GM12873 (cell line): ENCODE measurements at regions not wholly inside any gene's neighbourhood (a gene's known extent, or its start where the extent isn't known, plus 50 kb on each side); places are given as distances from the start of the nearest gene placed in this dataset.

Source experiments
- TF ChIP-seq, protein P1 (sequence below): IDR thresholded peaks from 2 replicates; pipeline ENCODE4 v1.5.1; 2012; ENCODE audit warnings: low read depth, mild to moderate bottlenecking, moderate library complexity, low read length, control low read depth; ENCODE audit not compliant: insufficient read depth; ENCODE audit errors: missing control alignments

DNA sequence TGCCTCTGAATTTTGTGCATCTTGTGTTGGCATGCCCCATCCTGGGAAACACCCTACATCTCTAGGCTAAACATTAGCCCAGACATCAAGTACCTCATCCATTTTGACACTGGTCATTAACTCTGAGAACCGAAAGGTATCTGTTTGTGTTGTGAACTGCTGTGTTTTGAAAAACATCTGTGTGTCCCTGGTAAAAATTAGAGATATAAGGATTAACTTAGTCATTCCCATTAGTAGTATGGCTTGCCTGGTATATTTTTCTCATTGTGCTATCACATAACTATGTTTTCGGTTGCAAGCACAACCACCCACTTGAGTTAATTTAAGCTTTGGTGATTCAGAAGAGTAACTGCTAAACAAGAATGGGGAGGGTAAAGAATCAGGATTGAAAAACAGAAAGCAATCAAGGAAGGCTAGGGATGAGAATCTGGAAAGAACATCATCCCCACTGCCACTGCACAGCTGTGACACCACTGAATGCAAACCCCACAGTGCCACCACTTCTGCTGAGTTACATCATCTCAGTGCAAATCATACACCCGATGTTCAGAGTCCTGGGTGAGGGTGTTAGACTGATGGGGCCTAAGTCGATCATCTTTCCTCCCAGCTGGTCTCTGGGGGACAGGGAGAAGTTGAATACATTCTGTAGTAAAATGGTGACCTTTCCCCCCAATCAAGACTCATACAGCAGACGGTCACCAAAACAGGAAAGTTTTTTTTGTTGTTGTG, 234.0 kb downstream of the EPHA4 start:
- TF ChIP-seq, protein P1, sequence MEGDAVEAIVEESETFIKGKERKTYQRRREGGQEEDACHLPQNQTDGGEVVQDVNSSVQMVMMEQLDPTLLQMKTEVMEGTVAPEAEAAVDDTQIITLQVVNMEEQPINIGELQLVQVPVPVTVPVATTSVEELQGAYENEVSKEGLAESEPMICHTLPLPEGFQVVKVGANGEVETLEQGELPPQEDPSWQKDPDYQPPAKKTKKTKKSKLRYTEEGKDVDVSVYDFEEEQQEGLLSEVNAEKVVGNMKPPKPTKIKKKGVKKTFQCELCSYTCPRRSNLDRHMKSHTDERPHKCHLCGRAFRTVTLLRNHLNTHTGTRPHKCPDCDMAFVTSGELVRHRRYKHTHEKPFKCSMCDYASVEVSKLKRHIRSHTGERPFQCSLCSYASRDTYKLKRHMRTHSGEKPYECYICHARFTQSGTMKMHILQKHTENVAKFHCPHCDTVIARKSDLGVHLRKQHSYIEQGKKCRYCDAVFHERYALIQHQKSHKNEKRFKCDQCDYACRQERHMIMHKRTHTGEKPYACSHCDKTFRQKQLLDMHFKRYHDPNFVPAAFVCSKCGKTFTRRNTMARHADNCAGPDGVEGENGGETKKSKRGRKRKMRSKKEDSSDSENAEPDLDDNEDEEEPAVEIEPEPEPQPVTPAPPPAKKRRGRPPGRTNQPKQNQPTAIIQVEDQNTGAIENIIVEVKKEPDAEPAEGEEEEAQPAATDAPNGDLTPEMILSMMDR = no peak

DNA sequence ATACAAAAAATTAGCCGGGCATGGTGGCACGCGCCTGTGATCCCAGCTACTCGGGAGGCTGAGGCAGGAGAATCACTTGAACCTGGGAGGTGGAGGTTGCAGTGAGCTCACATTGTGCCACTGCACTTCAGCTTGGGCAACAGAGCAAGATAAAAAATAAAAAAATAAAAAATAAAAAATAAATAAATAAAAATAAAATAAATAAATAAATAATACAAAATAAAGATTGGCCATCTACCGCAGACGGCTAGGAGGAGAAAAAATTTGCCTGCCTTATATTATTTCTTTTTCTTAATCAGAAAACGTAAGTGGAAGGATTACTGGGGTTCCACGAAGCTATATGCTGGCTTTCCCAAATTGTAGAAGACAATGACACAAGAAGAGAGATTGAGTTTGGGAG, 229.7 kb downstream of the EPHA4 start:
- TF ChIP-seq, protein P1 = no peak

DNA sequence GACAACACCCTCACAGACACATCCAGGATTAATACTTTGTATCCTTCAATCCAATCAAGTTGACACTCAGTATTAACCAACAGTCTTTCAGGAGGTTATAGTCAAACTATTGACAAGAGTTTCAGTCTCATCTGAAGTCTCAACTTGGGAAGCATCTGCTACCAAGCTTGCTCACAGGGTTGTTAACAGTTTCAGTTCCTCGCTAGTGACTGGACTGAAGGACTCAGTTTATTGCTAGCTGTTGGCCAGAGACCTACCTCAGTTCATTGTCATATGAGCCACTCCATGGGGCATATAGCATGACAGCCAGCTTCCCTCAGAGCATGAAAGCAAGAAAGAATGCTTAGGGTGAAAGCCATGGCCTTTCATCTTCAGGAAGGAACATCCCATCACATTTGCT, 228.6 kb downstream of the EPHA4 start:
- TF ChIP-seq, protein P1 = no peak

DNA sequence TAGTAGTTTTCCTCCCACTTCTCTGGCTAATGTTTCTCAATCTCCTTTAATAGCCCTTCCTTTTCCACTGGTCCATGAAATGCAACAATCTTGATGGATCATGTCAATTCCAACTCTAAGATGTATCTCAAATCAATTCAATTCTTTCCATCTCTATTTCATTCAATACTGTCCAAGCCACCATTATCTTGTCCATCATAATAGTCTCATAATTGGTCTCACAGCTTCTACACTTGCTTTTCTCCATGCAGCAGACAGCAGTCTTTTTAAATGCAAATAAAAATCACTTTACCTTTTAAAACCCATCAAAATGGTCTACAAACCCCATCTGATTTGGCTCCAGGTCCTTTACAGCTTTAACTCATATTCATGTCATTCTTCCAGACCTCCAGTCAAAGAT, 226.6 kb downstream of the EPHA4 start:
- TF ChIP-seq, protein P1 = no peak

DNA sequence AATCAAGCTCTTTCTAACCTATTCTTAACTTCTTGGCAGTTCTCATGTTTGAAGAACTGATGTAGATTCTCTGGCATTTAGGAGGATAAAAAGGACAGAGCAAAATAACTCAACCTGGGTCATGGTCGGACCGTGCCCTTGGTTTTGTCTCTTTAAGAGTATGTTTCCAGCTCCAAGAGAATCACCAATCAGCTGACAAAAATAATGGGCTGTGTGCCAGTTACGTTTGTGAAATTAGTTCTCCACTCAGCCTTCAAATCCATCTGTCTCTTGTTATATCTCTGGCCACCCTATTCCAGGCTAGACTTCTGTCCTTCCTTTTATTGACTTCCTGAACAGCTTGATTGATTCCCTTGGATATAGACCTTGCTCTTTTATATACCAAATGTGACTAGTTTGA, 225.7 kb downstream of the EPHA4 start:
- TF ChIP-seq, protein P1 = no peak

DNA sequence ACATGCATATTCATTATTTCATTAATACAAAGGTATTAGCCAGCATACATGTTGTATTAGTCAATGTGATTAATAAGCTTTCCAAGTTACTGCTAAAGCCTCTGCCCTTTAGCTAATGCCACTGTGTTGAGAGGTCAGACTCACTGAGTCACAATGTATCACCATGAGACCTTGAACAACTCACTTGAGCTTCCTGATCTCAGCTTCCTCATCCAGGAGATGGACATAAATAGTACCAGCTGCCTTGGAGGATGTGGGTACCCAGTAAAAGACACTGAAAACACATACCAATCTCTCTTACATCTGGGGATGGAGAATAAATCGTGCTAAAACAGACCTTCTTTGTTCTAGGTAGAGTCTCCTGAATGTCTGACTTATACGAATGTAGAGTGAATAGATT, 224.6 kb downstream of the EPHA4 start:
- TF ChIP-seq, protein P1 = no peak

DNA sequence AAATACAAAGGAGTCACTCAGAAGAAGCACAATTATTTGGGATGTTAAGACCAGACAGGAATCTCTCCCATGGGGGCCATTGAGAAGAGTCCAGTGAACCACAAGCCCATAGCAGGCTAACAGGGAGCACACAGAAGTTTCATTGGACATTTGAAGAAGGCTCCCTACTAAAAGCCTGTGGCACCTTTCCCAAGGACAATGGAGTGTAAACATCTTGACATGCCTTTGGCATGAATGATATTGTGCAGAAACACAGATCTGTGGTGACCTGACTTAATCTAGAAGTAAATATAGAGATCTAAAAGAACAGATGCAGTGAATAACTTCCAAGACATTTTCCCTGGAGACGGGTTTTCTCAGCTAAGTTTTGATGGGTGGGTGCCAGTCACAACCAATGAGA, 221.5 kb downstream of the EPHA4 start:
- TF ChIP-seq, protein P1 = no peak
